Esophagus muscularis mucosa (tissue), 3 donors: ENCODE measurements at regions not wholly inside any gene's neighbourhood (a gene's known extent, or its start where the extent isn't known, plus 50 kb on each side); places are given as distances from the start of the nearest gene placed in this dataset.

Experiments used
- POLR2A ChIP-seq: fragments of 450-650 bp; IDR thresholded peaks from one replicate; pipeline ENCODE4 v1.6.1; 2017; ENCODE audit warnings: antibody characterized with exemption, moderate library complexity, mild to moderate bottlenecking, low read depth
- TF ChIP-seq, protein P1 (sequence below), 3 experiments: fragments of 200-600 bp in 2 of 3; fragments of 450-650 bp in 1 of 3; sonication (generic) in 2 of 3; IDR thresholded peaks; one replicate each; pipeline ENCODE4 v1.5.1; 2017 to 2019; ENCODE audit warnings: antibody characterized with exemption in 3 of 3, mild to moderate bottlenecking in 2 of 3, moderate library complexity in 1 of 3

DNA sequence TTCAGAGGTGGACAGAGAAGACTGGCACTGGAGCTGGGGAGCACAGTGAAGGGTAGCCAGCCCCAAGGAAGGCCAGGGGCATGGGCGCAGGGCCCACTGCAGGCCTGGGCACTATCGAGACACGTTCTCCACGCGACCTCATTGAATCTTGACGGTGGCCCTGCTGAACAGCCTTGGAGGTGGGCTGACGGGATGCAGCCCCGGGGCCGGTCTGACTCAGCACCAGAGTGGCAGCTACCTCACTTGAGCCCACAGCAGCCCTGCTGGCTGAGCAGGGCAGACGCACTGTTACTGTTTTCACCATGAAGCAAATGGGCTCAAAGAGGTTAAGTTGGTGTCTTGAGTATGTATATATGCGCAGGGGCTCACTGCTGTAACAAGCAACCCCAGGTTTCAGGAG lies 78.8 kb upstream of the FOXF1 start:
- TF ChIP-seq POLR2A: no peak
- TF ChIP-seq, protein P1, sequence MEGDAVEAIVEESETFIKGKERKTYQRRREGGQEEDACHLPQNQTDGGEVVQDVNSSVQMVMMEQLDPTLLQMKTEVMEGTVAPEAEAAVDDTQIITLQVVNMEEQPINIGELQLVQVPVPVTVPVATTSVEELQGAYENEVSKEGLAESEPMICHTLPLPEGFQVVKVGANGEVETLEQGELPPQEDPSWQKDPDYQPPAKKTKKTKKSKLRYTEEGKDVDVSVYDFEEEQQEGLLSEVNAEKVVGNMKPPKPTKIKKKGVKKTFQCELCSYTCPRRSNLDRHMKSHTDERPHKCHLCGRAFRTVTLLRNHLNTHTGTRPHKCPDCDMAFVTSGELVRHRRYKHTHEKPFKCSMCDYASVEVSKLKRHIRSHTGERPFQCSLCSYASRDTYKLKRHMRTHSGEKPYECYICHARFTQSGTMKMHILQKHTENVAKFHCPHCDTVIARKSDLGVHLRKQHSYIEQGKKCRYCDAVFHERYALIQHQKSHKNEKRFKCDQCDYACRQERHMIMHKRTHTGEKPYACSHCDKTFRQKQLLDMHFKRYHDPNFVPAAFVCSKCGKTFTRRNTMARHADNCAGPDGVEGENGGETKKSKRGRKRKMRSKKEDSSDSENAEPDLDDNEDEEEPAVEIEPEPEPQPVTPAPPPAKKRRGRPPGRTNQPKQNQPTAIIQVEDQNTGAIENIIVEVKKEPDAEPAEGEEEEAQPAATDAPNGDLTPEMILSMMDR (IDR thresholded peaks at IDR 0.05): no peak
